Lower leg skin (tissue), 4 donors: ENCODE measurements at regions not wholly inside any gene's neighbourhood (a gene's known extent, or its start where the extent isn't known, plus 50 kb on each side); places are given as distances from the start of the nearest gene placed in this dataset.

ENCODE experiments used
- DNase-seq, 2 donors: peaks; one replicate each; pipeline ENCODE4 v3.0.0-alpha.2; 2019; ENCODE audit warnings: low spot score in 2 of 2
- H3K4me3 ChIP-seq: fragments of 200-600 bp; sonication (generic); 2 replicates; pipeline ENCODE4 v1.5.1; 2017; ENCODE audit warnings: mild to moderate bottlenecking, low read depth; ENCODE audit not compliant: poor library complexity, severe bottlenecking
- POLR2A ChIP-seq, 2 donors: fragments of 450-650 bp; IDR thresholded peaks; one replicate each; pipeline ENCODE4 v1.6.1; 2016 to 2017; ENCODE audit warnings: antibody characterized with exemption in 2 of 2, mild to moderate bottlenecking in 1 of 2, moderate library complexity in 1 of 2
- whole genome bisulfite sequencing, 2 donors: methylation state at CpG; one replicate each; pipeline ENCODE4 v1.1.5; 2018; 5-methylcytosine and 5-hydroxymethylcytosine counted together
- intact Hi-C: fragments of 100-400 bp; cut with DNase I; formaldehyde crosslinking; loops from one replicate; pipeline ENCODE4 v1.15.0; 2023; ENCODE audit warnings: low total_unique reads
- TF ChIP-seq, protein P1 (sequence below), 3 donors: fragments of 450-650 bp; IDR thresholded peaks; one replicate each; pipeline ENCODE4 v1.5.1; 2016; ENCODE audit warnings: antibody characterized with exemption in 3 of 3, mild to moderate bottlenecking in 3 of 3, moderate library complexity in 2 of 3

DNA sequence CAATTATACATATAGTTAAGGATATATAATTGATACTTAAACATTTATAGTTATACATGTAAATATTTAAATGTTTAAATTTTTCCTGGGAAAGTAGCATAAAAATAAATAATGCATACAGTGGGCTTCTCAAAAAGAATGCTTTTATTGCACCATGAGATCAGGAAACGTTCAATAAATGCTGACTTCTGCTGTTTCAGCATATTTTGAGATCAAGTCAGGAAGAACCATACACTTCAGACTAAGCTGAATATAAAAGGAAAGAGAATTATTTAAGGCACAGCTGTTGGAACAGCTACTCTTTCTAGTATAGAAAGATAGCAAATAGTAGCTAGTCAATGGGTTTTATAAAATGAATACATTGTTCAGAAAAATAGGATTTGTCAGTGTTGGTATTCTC, 1462.3 kb upstream of the CADM2 start:
- 24 to 43% methylated on average over 1 of the region's 1 CpG for WGBS, 2 donors
- TF ChIP-seq, protein P1, sequence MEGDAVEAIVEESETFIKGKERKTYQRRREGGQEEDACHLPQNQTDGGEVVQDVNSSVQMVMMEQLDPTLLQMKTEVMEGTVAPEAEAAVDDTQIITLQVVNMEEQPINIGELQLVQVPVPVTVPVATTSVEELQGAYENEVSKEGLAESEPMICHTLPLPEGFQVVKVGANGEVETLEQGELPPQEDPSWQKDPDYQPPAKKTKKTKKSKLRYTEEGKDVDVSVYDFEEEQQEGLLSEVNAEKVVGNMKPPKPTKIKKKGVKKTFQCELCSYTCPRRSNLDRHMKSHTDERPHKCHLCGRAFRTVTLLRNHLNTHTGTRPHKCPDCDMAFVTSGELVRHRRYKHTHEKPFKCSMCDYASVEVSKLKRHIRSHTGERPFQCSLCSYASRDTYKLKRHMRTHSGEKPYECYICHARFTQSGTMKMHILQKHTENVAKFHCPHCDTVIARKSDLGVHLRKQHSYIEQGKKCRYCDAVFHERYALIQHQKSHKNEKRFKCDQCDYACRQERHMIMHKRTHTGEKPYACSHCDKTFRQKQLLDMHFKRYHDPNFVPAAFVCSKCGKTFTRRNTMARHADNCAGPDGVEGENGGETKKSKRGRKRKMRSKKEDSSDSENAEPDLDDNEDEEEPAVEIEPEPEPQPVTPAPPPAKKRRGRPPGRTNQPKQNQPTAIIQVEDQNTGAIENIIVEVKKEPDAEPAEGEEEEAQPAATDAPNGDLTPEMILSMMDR (IDR thresholded peaks at IDR 0.05), result no peak
- no peak for TF ChIP-seq POLR2A (IDR thresholded peaks at IDR 0.05)
- no peak for DNase-seq
- intact Hi-C loops, result no loop called here
- no peak overlapping the region for H3K4me3 ChIP-seq

DNA sequence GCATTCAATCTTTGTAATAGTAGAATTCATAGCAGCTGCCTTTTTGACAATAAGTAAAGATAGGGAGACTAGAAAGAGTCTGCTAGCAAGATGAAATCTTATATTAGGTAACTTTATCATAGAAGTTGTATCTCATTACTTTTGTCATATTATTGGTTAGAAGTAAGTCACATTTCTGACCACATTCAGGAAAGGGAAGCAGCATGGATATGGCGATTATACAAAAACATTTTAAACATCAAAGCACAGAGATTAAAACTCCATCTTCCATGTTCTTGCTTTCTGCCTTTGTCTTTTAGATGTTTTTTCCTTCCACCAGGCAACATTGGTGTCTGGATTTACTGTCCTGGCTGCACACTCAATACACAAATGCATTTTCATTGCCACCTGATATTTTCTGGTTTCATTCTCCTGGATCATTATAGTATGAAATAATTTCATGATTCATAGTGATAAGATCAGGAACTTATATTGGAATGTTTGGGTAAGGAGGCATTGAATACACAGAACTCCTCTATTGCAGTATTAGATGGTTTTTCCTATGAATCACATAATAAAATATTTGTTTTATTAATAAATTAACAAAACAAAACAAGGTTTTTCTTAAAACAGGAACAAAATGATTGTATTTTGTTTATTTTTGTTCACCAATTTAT, 1460.3 kb upstream of the CADM2 start:
- intact Hi-C loops, result no loop called here
- WGBS, 2 donors, result 66 to 73% methylated on average over 1 of the region's 1 CpG
- TF ChIP-seq, protein P1 (IDR thresholded peaks at IDR 0.05), result no peak
- no peak for TF ChIP-seq POLR2A (IDR thresholded peaks at IDR 0.05)
- no peak overlapping the region for H3K4me3 ChIP-seq
- DNase-seq, result no peak

DNA sequence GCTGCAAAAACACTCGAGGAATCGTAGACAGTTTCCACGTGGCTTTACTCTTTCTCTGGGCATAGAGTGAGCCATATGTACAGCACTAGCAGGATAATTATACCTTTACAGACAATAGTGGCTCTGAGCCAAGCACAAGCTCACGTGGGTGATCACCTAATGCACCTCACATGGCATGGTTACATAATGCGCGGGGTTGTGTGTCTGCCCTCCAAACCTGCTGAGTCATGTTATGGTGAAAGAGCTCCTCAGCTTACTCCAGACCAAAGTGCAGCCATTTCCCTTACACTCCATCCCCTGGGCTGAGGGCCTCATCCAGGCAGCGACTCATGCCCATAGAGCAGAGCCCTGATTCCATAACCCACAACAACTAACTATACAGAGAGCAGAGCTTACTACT, 1458.4 kb upstream of the CADM2 start:
- TF ChIP-seq, protein P1 (IDR thresholded peaks at IDR 0.05), result no peak
- TF ChIP-seq POLR2A (IDR thresholded peaks at IDR 0.05), result no peak
- 74 to 85% methylated on average over 7 of the region's 7 CpGs for WGBS, 2 donors
- H3K4me3 ChIP-seq, result no peak overlapping the region
- DNase-seq, result no peak
- intact Hi-C loops, result no loop called here

DNA sequence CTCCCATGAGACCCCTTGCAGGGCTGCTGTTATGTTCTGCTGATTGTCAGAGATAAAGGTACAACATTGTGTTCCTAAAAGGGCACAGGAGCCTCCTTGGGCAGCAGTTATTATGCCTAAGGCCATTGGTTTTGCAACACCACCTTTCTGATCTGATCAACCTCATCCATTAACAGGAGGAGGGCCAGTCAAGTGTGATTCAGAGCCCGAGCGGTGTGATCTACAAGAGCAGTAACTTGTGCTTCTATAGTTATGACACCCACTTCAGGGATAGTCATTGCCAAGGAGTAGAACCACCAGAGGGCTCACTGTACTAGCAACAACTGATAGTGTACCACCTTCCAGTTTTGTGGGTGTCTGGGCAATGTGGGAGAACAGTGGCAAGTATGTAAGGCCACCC, 1457.9 kb upstream of the CADM2 start:
- TF ChIP-seq, protein P1 (IDR thresholded peaks at IDR 0.05), result no peak
- no peak for TF ChIP-seq POLR2A (IDR thresholded peaks at IDR 0.05)
- H3K4me3 ChIP-seq, result no peak overlapping the region
- no peak for DNase-seq
- intact Hi-C loops, result no loop called here
- WGBS, 2 donors, result 57 to 80% methylated on average over 2 of the region's 2 CpGs

DNA sequence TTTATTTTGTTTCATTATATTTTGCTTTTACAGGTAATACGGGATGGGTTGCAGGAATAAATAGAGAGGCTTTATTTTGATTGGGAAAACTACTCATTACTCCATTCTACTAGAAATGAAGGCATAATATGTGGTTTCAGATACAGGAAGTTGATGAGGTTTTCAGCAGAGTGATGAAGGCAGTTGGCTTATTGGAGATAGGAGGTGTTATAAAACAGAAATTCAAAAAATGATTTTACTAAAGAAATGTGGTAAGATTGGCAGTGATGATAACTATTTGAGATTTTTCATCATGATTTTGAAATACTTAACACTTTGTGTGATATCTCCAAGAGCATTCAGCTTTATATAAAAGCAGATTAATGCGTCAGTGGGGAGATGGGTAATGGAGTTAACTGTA, 1445.7 kb upstream of the CADM2 start:
- no peak for TF ChIP-seq POLR2A (IDR thresholded peaks at IDR 0.05)
- intact Hi-C loops, result no loop called here
- no peak for DNase-seq
- WGBS, 2 donors, result 72 to 80% methylated on average over 2 of the region's 2 CpGs
- H3K4me3 ChIP-seq, result no peak overlapping the region

DNA sequence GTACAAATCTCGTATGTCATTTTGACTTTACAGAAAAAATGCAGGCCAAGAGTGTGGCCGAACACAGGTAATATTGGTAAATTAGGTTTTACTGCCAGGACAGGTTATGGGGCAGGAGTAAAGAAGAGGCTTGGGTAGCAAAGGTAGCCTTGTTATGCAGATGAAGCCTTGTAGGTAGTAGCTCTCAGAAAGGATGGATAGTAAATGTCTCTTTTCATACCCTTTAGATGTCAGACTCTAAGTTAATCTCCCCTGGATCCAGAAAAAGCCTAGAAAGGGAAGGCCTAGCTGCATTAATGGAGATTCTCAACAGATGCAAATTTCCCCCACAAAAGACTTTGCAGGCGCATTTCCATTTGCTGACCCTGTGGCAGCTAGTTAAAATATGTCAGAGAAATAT, 1445.1 kb upstream of the CADM2 start:
- 54 to 70% methylated on average over 3 of the region's 3 CpGs for WGBS, 2 donors
- intact Hi-C loops, result no loop called here
- H3K4me3 ChIP-seq, result no peak overlapping the region
- DNase-seq, result no peak
- TF ChIP-seq, protein P1 (IDR thresholded peaks at IDR 0.05), result no peak
- TF ChIP-seq POLR2A (IDR thresholded peaks at IDR 0.05), result no peak
